ENCODE measurements at regions not wholly inside any gene's neighbourhood (a gene's known extent, or its start where the extent isn't known, plus 50 kb on each side); places are given as distances from the start of the nearest gene placed in this dataset.

GRCh38 chr12:107444771-107445170, 240.8 kb upstream of the PWP1 start:
- no peak for TF ChIP-seq CTCF (IDR thresholded peaks at IDR 0.05; ENCODE audit: control extremely low read depth, extremely low read depth)
- no peaks in the 10 kb centered on the region for H3K9me3 ChIP-seq (ENCODE audit: control insufficient read depth in 4 of 4, insufficient read depth in 3 of 4, low read length in 3 of 4)
- H3K4me1 ChIP-seq (ENCODE audit: control insufficient read depth in 5 of 5, insufficient read depth in 5 of 5, low read length in 5 of 5), result peaks cover 0 to 10% (median 0%) of the 10 kb centered on the region in 5 donors
- no peak for DNase-seq
- no peaks in the 10 kb centered on the region for H3K36me3 ChIP-seq (ENCODE audit: control insufficient read depth in 4 of 4, insufficient read depth in 4 of 4, low read length in 4 of 4)
- H3K27ac ChIP-seq (ENCODE audit: low read depth in 1 of 2, low read length in 1 of 2), result no peak overlapping the region
- H3K27me3 ChIP-seq (ENCODE audit: control insufficient read depth in 3 of 3, insufficient read depth in 3 of 3, low read length in 2 of 3), result no peaks in the 10 kb centered on the region
- 82 to 91% methylated on average over 10 of the region's 10 CpGs for WGBS, 2 donors
- no peak overlapping the region for H3K4me3 ChIP-seq
- ATAC-seq (ENCODE audit: insufficient read depth, low FRiP score), result no peak
- H3K9ac ChIP-seq (ENCODE audit: insufficient read depth in 1 of 2, low read length in 2 of 2), result no peak overlapping the region

- no peaks in the 10 kb centered on the region for H3K36me3 ChIP-seq (ENCODE audit: control insufficient read depth in 4 of 4, insufficient read depth in 4 of 4, low read length in 4 of 4)
- no peak overlapping the region for H3K4me3 ChIP-seq
- no peak overlapping the region for H3K9ac ChIP-seq (ENCODE audit: insufficient read depth in 1 of 2, low read length in 2 of 2)
- TF ChIP-seq CTCF (IDR thresholded peaks at IDR 0.05; ENCODE audit: control extremely low read depth, extremely low read depth), result no peak
- H3K27me3 ChIP-seq (ENCODE audit: control insufficient read depth in 3 of 3, insufficient read depth in 3 of 3, low read length in 2 of 3), result no peaks in the 10 kb centered on the region
- peaks cover 0 to 10% (median 0%) of the 10 kb centered on the region in 5 donors for H3K4me1 ChIP-seq (ENCODE audit: control insufficient read depth in 5 of 5, insufficient read depth in 5 of 5, low read length in 5 of 5)
- no peaks in the 10 kb centered on the region for H3K9me3 ChIP-seq (ENCODE audit: control insufficient read depth in 4 of 4, insufficient read depth in 3 of 4, low read length in 3 of 4)
- ATAC-seq (ENCODE audit: insufficient read depth, low FRiP score) (no peak), DNase-seq (no peak)
- 93 to 97% methylated on average over 3 of the region's 3 CpGs for WGBS, 2 donors
- no peak overlapping the region for H3K27ac ChIP-seq (ENCODE audit: low read depth in 1 of 2, low read length in 1 of 2)
These were observed 239.1 kb upstream of the PWP1 start for GRCh38 chr12:107446476-107446875.

GRCh38 chr12:107447336-107447735, 238.3 kb upstream of the PWP1 start:
- Histone ChIP-seq H3K36me3 (ENCODE audit: control insufficient read depth in 4 of 4, insufficient read depth in 4 of 4, low read length in 4 of 4) (no peaks in the 10 kb centered on the region), H3K4me3 (no peak overlapping the region), H3K9me3 (ENCODE audit: control insufficient read depth in 4 of 4, insufficient read depth in 3 of 4, low read length in 3 of 4) (no peaks in the 10 kb centered on the region), H3K4me1 (ENCODE audit: control insufficient read depth in 5 of 5, insufficient read depth in 5 of 5, low read length in 5 of 5) (peaks cover 0 to 8% (median 0%) of the 10 kb centered on the region in 5 donors), H3K27ac (ENCODE audit: low read depth in 1 of 2, low read length in 1 of 2) (no peak overlapping the region), H3K9ac (ENCODE audit: insufficient read depth in 1 of 2, low read length in 2 of 2) (no peak overlapping the region), H3K27me3 (ENCODE audit: control insufficient read depth in 3 of 3, insufficient read depth in 3 of 3, low read length in 2 of 3) (no peaks in the 10 kb centered on the region)
- no peak for TF ChIP-seq CTCF (IDR thresholded peaks at IDR 0.05; ENCODE audit: control extremely low read depth, extremely low read depth)
- DNase-seq, result no peak
- 89 to 90% methylated on average over 5 of the region's 5 CpGs for WGBS, 2 donors
- no peak for ATAC-seq (ENCODE audit: insufficient read depth, low FRiP score)

GRCh38 chr12:107448198-107448597, 237.4 kb upstream of the PWP1 start:
- no peak for TF ChIP-seq CTCF (IDR thresholded peaks at IDR 0.05; ENCODE audit: control extremely low read depth, extremely low read depth)
- no peak overlapping the region for H3K4me3 ChIP-seq
- 75 to 93% methylated on average over 1 of the region's 1 CpG for WGBS, 2 donors
- H3K9ac ChIP-seq (ENCODE audit: insufficient read depth in 1 of 2, low read length in 2 of 2), result no peak overlapping the region
- no peaks in the 10 kb centered on the region for H3K27me3 ChIP-seq (ENCODE audit: control insufficient read depth in 3 of 3, insufficient read depth in 3 of 3, low read length in 2 of 3)
- peaks cover 0 to 4% (median 0%) of the 10 kb centered on the region in 5 donors for H3K4me1 ChIP-seq (ENCODE audit: control insufficient read depth in 5 of 5, insufficient read depth in 5 of 5, low read length in 5 of 5)
- H3K27ac ChIP-seq (ENCODE audit: low read depth in 1 of 2, low read length in 1 of 2), result no peak overlapping the region
- H3K36me3 ChIP-seq (ENCODE audit: control insufficient read depth in 4 of 4, insufficient read depth in 4 of 4, low read length in 4 of 4), result no peaks in the 10 kb centered on the region
- DNase-seq, result no peak
- peaks cover 0 to 2% (median under 1%) of the 10 kb centered on the region in 4 donors for H3K9me3 ChIP-seq (ENCODE audit: control insufficient read depth in 4 of 4, insufficient read depth in 3 of 4, low read length in 3 of 4)
- no peak for ATAC-seq (ENCODE audit: insufficient read depth, low FRiP score)

Data from lung (tissue), 11 donors.